Brain microvascular endothelial cell (primary cell): ENCODE measurements at regions not wholly inside any gene's neighbourhood (a gene's known extent, or its start where the extent isn't known, plus 50 kb on each side); places are given as distances from the start of the nearest gene placed in this dataset.
A peak's percentile ranks its signal among the peaks of the same experiment; 100 is the strongest.

Experiments used
- DNase-seq: peaks from one replicate; pipeline ENCODE4 v3.0.0-alpha.2; 2020
- H3K27ac ChIP-seq: fragments of 250-450 bp; sonication (Bioruptor Pico); 2 replicates; pipeline ENCODE4 v1.5.1; 2020; ENCODE audit warnings: mild to moderate bottlenecking, moderate library complexity
- H3K27me3 ChIP-seq: fragments of 250-450 bp; sonication (Bioruptor Pico); replicated peaks from 2 replicates; pipeline ENCODE4 v1.5.1; 2020; ENCODE audit warnings: mild to moderate bottlenecking
- H3K36me3 ChIP-seq: fragments of 250-450 bp; sonication (Bioruptor Pico); replicated peaks from 2 replicates; pipeline ENCODE4 v1.5.1; 2020; ENCODE audit warnings: mild to moderate bottlenecking
- H3K4me3 ChIP-seq: 2 replicates; pipeline ENCODE4 v1.5.1; 2011; ENCODE audit warnings: low read depth, mild to moderate bottlenecking, control low read depth, low read length, moderate library complexity
- CTCF ChIP-seq: IDR thresholded peaks from 2 replicates; pipeline ENCODE4 v1.5.1; 2011; ENCODE audit warnings: low read depth, mild to moderate bottlenecking, moderate library complexity, low read length, control low read depth, inconsistent platforms; ENCODE audit errors: missing control alignments
- in situ Hi-C: cut with HindIII; loops from 2 replicates; pipeline ENCODE4 v1.10.0; 2017; ENCODE audit warnings: low sequenced_read_pairs, low pct_ligation_motif_present

GRCh38 chr10:90641731-90642130 is 216.1 kb downstream of the HTR7 start:
- Histone ChIP-seq H3K27ac (peak overlapping the region; percentile 57), H3K4me3 (no peak overlapping the region)

GRCh38 chr10:90642136-90642535 is 215.7 kb downstream of the HTR7 start:
- Histone ChIP-seq H3K36me3 (no peaks in the 10 kb centered on the region), H3K27me3 (no peaks in the 10 kb centered on the region), H3K27ac (peak overlapping the region; percentile 57), H3K4me3 (no peak overlapping the region)
- DNase-seq: peak; percentile 67
- TF ChIP-seq CTCF: no peak
- in situ Hi-C loops: no loop called here

More at GRCh38 chr10:90641731-90642130, 216.1 kb downstream of the HTR7 start:
- TF ChIP-seq CTCF: no peak
- in situ Hi-C loops: no loop called here
- H3K27me3 ChIP-seq: no peaks in the 10 kb centered on the region
- H3K36me3 ChIP-seq: no peaks in the 10 kb centered on the region
- DNase-seq: no peak

- Histone ChIP-seq H3K27ac (peak overlapping the region; percentile 46), H3K36me3 (no peaks in the 10 kb centered on the region), H3K27me3 (no peaks in the 10 kb centered on the region), H3K4me3 (no peak overlapping the region)
- TF ChIP-seq CTCF: no peak
- in situ Hi-C loops: no loop called here
- DNase-seq: peak; percentile 31
Measured at GRCh38 chr10:90642650-90643049, 215.2 kb downstream of the HTR7 start.

GRCh38 chr10:90644165-90644564 is 213.7 kb downstream of the HTR7 start:
- Histone ChIP-seq H3K36me3 (no peaks in the 10 kb centered on the region), H3K27ac (peak overlapping the region; percentile 13), H3K27me3 (no peaks in the 10 kb centered on the region), H3K4me3 (no peak overlapping the region)
- DNase-seq: peak; percentile 40
- in situ Hi-C loops: no loop called here
- TF ChIP-seq CTCF: no peak

- TF ChIP-seq CTCF: no peak
- in situ Hi-C loops: no loop called here
- H3K27ac ChIP-seq: no peak overlapping the region
Measured at GRCh38 chr10:90650858-90651257, 207.0 kb downstream of the HTR7 start.

GRCh38 chr10:90652519-90652918 is 205.3 kb downstream of the HTR7 start:
- Histone ChIP-seq H3K4me3 (no peak overlapping the region), H3K27me3 (no peaks in the 10 kb centered on the region), H3K36me3 (no peaks in the 10 kb centered on the region), H3K27ac (no peak overlapping the region)
- peak; percentile 83 for TF ChIP-seq CTCF
- in situ Hi-C loops: no loop called here
- peak; percentile 56 for DNase-seq

More at GRCh38 chr10:90650858-90651257, 207.0 kb downstream of the HTR7 start:
- DNase-seq: no peak
- no peak overlapping the region for H3K4me3 ChIP-seq
- H3K36me3 ChIP-seq: no peaks in the 10 kb centered on the region
- H3K27me3 ChIP-seq: no peaks in the 10 kb centered on the region
